Brain microvascular endothelial cell (primary cell): ENCODE measurements at regions not wholly inside any gene's neighbourhood (a gene's known extent, or its start where the extent isn't known, plus 50 kb on each side); places are given as distances from the start of the nearest gene placed in this dataset.

Experiments
- DNase-seq: peaks from one replicate; pipeline ENCODE4 v3.0.0-alpha.2; 2020
- H3K27ac ChIP-seq: fragments of 250-450 bp; sonication (Bioruptor Pico); 2 replicates; pipeline ENCODE4 v1.5.1; 2020; ENCODE audit warnings: mild to moderate bottlenecking, moderate library complexity
- H3K27me3 ChIP-seq: fragments of 250-450 bp; sonication (Bioruptor Pico); replicated peaks from 2 replicates; pipeline ENCODE4 v1.5.1; 2020; ENCODE audit warnings: mild to moderate bottlenecking
- H3K36me3 ChIP-seq: fragments of 250-450 bp; sonication (Bioruptor Pico); replicated peaks from 2 replicates; pipeline ENCODE4 v1.5.1; 2020; ENCODE audit warnings: mild to moderate bottlenecking
- H3K4me3 ChIP-seq: 2 replicates; pipeline ENCODE4 v1.5.1; 2011; ENCODE audit warnings: low read depth, mild to moderate bottlenecking, control low read depth, low read length, moderate library complexity
- in situ Hi-C: cut with HindIII; loops from 2 replicates; pipeline ENCODE4 v1.10.0; 2017; ENCODE audit warnings: low sequenced_read_pairs, low pct_ligation_motif_present
- TF ChIP-seq, protein P1 (sequence below): IDR thresholded peaks from 2 replicates; pipeline ENCODE4 v1.5.1; 2011; ENCODE audit warnings: low read depth, mild to moderate bottlenecking, moderate library complexity, low read length, control low read depth, inconsistent platforms; ENCODE audit errors: missing control alignments

DNA sequence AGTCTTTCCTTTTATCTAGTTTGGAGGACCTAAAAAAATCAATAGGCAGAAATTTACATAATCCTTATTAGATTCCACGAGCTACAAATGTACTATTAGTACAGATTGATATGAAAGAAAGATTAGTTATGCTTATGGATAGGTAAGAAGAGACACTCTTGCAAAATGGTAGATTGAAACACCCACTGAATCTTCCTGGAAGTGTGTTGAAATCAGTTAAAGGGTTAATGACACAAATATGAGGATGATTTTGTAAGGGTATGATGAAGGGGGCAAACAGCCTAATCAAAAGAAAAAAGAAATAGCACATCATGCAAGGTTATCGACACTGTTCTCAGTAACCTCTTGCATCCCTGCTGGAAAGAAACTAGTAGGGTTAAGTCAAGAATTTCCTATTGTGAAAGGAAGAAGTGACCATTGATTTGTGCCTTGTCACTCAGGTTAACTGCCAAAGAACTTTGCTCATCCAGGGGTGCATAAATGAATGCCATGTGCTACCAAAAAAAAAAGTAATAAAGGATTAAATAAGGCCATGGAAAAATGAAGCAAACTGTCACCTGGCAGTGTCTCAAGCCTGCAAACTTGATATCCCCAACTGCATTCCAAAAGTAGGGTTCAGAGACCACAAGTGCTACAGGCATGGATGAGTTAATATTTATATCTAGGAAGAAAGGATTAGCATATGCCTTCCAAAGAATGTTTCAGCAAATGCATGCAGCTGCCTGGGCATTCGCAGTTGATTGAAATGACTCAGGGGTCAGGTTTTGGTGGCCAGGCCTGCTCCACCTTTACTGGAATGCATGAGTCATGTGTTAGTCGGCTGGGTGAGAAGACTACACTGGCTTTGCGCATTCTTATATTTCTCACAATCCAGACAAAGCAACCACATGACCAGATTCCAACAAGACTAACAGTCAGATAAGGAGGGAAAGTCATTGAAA lies 78.3 kb upstream of the ATXN3L start:
- Histone ChIP-seq H3K27me3 (no peaks in the 10 kb centered on the region), H3K27ac (peak overlapping the region; percentile 91), H3K4me3 (no peak overlapping the region), H3K36me3 (no peaks in the 10 kb centered on the region)
- peak; percentile 98 for DNase-seq
- in situ Hi-C loops: no loop called here
- TF ChIP-seq, protein P1, sequence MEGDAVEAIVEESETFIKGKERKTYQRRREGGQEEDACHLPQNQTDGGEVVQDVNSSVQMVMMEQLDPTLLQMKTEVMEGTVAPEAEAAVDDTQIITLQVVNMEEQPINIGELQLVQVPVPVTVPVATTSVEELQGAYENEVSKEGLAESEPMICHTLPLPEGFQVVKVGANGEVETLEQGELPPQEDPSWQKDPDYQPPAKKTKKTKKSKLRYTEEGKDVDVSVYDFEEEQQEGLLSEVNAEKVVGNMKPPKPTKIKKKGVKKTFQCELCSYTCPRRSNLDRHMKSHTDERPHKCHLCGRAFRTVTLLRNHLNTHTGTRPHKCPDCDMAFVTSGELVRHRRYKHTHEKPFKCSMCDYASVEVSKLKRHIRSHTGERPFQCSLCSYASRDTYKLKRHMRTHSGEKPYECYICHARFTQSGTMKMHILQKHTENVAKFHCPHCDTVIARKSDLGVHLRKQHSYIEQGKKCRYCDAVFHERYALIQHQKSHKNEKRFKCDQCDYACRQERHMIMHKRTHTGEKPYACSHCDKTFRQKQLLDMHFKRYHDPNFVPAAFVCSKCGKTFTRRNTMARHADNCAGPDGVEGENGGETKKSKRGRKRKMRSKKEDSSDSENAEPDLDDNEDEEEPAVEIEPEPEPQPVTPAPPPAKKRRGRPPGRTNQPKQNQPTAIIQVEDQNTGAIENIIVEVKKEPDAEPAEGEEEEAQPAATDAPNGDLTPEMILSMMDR: no peak

DNA sequence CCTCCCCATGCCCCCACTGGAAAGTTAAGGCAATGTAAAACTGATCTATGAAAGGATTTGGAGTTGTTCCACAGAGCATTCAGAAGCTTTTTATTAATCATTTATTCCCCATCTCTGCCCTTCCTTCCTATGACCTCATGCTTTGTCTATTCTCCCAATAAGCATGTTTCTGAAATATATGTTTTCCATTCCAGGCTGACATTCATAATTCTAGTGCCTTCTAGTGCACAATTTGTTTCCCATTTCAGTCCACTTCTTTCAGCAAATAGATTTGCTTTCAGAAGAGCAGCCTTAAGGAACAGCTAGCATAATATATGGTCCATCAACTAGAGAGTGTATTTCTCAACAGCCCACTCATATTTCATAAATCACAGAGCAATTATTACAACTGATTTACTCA lies 77.1 kb upstream of the ATXN3L start:
- no peaks in the 10 kb centered on the region for H3K27me3 ChIP-seq
- TF ChIP-seq, protein P1: no peak
- H3K27ac ChIP-seq: peak overlapping the region; percentile 82
- DNase-seq: no peak
- in situ Hi-C loops: no loop called here
- H3K4me3 ChIP-seq: no peak overlapping the region
- no peaks in the 10 kb centered on the region for H3K36me3 ChIP-seq

DNA sequence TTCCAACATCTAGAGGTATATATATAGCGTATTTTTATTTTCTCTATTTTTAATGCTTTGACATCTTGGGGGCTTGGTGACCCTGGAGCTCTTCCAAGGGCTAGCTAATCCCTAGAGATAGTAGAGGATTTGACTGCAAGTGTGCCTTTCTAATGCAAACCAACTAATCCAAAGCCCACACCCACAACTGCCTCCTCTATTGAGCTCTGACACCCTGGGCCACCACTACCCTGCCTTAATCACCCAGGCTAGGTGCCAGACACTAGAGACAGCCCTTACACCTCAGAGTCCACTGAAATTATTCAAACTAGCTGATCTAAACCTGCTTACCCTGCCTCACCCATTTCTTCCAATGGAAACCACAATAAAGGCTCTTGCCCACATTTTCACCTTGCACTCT lies 69.6 kb upstream of the ATXN3L start:
- TF ChIP-seq, protein P1: no peak
- Histone ChIP-seq H3K27ac (no peak overlapping the region), H3K36me3 (no peaks in the 10 kb centered on the region), H3K4me3 (no peak overlapping the region), H3K27me3 (no peaks in the 10 kb centered on the region)
- no peak for DNase-seq
- in situ Hi-C loops: no loop called here

DNA sequence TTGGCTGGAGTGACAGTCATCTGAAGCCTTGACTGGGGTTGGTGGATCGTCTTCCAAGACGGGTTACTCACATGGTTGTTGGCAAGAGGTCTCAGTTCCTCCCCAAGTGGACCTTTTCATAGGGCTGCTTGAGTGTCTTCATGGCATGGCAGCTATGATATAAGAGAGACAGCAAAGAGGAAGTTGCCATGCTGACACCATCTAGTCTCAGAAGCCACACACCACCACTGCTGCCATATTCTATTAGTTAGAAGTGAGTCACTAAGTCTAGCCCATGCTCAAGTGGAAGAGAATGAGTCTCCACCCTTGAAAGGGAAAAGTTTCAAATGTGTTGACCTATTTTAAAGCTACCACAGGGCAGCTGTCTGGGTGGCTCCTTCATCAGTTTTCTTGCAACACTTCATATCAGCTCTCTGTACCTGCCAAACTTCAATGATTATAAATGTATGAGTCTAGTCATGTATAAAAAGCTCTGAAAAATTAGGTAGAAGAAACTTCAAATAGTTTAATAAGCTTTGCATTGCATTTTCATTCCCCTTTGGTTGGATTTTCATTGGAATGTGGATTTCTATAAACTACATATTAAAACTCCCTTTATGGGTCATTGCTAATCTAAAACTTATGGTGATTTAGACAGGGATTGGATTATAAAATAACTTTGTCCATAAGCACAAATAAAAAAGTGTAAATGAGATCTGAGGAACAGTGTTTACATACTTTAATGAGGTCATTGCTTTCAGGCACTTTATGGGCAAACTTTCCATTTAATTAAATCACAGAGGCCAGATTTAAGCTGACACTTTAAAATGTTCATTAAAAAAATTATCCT lies 68.0 kb upstream of the ATXN3L start:
- Histone ChIP-seq H3K4me3 (no peak overlapping the region), H3K27ac (peak overlapping the region; percentile 9), H3K36me3 (no peaks in the 10 kb centered on the region), H3K27me3 (no peaks in the 10 kb centered on the region)
- DNase-seq: no peak
- TF ChIP-seq, protein P1: no peak
- in situ Hi-C loops: no loop called here

DNA sequence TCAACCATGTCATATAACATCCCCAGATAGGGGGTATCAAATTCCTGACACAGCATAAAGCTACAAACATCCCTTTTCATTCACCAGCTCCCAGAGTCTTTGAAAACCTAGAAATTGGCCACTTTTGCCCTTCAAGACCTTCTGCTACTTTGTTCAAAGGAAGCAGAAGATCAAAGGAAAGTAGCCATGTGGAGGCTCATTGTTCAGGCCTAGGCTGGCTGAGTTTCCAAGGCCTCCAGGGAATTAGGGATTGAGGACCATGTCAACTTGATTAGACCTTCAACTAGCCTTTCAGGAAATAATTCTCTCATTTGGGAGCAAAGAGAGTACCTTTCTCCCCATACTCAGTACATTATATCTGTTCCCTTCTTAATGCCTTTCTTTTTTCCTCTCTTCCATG lies 66.8 kb upstream of the ATXN3L start:
- Histone ChIP-seq H3K4me3 (no peak overlapping the region), H3K36me3 (no peaks in the 10 kb centered on the region), H3K27ac (no peak overlapping the region), H3K27me3 (no peaks in the 10 kb centered on the region)
- TF ChIP-seq, protein P1: no peak
- in situ Hi-C loops: no loop called here
- DNase-seq: no peak
